ENCODE measurements at regions not wholly inside any gene's neighbourhood (a gene's known extent, or its start where the extent isn't known, plus 50 kb on each side); places are given as distances from the start of the nearest gene placed in this dataset.

DNA sequence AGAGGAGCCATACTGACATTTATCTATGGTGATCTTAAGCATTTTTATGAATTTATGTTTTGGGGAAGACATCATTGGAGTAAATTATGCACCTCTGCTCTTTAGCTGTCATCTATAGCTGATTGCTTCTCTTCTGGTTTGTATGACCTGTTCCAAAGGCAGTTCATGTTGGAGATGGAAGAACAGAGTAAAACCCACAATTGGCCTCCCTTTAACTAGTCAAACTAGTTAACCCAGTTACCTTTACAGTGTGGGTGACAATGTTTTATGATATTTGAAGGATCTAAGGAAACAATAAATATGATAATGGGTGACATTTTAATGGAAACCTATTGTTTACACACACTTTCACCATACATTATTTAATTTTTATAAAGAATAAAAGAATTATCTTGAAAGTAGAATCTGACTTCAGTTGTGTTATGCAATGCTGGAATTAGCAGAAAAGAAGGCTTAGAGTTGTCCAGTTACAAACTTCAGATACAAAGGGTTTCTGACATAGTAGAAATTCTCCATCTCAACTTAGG lies 263.5 kb downstream of the NFKBIZ start:
- no peak for DNase-seq (ENCODE audit: low spot score)

GRCh38 chr3:102113421-102114041 lies 264.2 kb downstream of the NFKBIZ start:
- DNase-seq (ENCODE audit: low spot score): no peak

GRCh38 chr3:102114264-102114979 lies 265.1 kb downstream of the NFKBIZ start:
- DNase-seq (ENCODE audit: low spot score): no peak

DNA sequence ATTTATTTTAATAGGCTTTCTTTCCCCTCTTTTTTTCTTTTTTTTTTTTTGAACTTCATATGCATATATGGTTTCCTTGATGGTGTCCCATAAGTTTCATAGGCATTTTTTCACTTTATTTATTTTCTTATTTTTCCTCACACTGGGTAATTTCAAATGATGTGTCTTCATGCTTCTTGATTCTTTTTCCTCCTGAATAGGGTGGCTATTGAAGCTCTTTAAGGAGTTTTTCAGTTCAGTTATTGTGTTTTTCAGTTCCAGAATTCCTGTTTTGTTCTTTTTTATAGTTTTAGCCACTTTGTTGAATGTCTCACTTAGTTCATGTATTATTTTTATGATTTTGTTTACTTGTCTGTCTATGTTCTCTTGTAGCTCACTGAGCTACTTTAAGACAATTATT lies 273.2 kb downstream of the NFKBIZ start:
- no peak for DNase-seq (ENCODE audit: low spot score)

DNA sequence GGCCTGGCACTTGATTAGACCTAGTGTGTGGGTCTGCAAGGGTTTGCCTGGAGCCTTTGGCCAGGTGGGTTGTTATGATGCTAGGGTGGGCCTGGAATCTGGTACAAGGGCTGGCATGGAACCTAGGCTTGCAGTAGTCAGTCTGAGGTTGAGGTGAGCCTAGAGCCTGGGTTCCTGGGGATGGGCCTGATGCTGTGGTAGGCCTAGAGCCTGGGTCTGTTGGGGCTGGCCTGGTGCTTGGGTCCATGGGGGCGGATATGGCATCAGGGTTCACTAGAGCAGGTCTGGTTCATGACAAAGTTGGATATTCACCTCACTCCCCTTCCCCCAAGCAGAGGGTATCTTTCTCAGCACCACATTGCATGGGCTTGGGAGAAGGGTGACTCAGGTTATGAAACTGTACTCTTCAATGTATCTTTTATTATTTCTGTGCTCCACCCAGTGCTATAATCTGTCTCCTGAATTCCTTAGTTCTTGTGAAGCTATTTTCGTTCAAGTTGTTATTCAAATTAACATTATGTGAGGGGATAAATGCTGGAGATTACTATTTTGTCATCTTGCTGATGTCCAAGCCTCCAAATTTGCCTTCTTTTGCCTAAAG lies 274.4 kb downstream of the NFKBIZ start:
- no peak for DNase-seq (ENCODE audit: low spot score)

GRCh38 chr3:102124282-102124681 lies 275.0 kb downstream of the NFKBIZ start:
- DNase-seq (ENCODE audit: low spot score): no peak

DNA sequence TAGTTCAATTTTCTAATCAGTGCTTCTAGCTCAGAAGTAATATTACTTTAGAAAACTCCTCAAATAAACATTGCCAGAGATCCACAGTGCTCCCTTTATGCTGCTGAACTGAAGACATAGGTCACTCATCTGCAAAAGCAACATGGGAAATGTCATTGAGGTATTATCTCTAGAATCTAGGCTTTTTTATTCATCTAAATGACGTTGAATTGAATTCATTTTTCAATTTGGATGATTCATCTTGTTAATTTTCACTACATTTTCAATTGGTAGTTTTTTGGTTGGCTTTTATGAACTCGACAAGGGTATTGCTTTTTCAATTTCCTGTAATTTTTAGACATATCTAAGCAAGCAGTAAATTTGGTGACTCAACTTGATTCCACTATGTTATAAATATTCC lies 275.4 kb downstream of the NFKBIZ start:
- DNase-seq (ENCODE audit: low spot score): no peak

- DNase-seq (ENCODE audit: low spot score): no peak
Measured at GRCh38 chr3:102125197-102125993, 276.1 kb downstream of the NFKBIZ start.

DNA sequence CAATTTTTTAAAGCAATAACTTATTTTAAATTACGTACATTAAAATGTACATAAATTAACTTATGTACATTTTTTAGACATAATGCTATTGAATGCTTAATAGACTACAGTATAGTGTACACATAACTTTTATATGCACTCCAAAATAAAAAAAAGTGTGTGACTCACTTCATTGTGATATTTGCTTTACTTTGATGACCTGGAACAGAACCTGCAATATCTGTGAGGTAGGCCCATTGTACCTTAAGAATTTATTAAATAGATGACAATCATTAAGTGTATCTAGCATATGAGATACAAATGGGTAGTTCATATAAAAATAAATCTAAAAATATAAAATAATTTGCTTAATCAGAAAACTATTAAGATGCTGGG lies 276.7 kb downstream of the NFKBIZ start:
- DNase-seq (ENCODE audit: low spot score): no peak

GRCh38 chr3:102129760-102130608 lies 280.7 kb downstream of the NFKBIZ start:
- peak; percentile 65 for DNase-seq (ENCODE audit: low spot score)

DNA sequence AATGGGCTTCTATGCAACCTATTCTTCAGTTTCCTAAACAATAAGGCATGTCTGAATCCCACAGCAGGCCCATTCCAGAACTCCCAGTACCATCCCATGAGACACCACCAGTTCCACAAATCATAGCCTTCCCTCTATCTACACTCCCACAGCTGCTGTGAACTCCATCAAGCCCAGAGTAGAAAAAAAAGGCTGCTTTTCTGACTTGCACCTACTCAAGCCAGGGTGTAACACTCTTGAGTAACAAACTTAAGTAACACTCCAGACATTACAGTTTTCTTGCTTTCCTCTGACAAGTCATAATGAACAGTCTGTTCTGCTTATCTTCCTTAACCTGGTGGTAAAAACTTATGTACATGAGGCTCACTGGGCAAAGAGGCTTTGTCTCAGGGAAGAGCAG lies 283.1 kb downstream of the NFKBIZ start:
- DNase-seq (ENCODE audit: low spot score): no peak

DNA sequence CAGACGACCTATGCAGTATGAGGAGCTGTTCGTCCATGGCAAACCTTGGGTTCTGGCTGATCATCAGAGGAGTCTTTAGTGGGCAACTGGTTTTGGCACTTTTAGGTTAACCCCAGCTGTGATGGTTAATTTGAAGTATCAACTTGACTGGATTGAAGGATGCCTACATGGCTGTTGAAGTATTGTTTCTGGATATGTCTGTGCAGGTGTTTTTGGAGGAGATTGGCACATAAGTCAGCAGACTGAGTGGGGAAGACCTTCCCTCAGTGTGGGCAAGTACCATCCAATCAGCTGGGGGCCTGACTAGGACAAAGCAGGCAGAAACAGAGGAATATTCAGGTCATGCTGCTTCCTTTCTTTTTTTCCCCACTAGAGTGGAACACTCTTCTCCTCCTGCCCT lies 284.1 kb downstream of the NFKBIZ start:
- no peak for DNase-seq (ENCODE audit: low spot score)

- no peak for DNase-seq (ENCODE audit: low spot score)
Measured at GRCh38 chr3:102135316-102135715, 286.0 kb downstream of the NFKBIZ start.

- no peak for DNase-seq (ENCODE audit: low spot score)
Measured at GRCh38 chr3:102136183-102136582, 286.9 kb downstream of the NFKBIZ start.

DNA sequence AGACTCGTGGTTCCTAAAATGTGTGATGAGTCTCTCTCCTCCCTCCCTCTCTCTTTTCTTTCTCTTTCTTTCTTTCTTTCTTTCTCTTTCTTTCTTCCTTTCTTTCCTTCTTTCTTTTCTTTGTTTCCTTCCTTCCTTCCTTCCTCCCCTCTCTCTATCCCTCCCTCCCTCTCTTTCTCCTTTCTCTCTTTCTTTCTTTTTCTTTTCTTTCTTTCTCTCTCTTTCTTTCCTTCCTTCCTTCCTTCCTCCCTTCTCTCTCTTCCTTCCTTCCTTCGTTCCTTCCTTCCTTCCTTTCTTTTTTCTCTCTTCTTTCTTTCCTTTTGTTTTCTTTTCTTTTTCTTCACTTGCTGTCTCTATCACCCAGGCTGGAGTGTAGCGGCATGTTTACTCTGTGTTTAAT lies 290.8 kb downstream of the NFKBIZ start:
- DNase-seq (ENCODE audit: low spot score): no peak

DNA sequence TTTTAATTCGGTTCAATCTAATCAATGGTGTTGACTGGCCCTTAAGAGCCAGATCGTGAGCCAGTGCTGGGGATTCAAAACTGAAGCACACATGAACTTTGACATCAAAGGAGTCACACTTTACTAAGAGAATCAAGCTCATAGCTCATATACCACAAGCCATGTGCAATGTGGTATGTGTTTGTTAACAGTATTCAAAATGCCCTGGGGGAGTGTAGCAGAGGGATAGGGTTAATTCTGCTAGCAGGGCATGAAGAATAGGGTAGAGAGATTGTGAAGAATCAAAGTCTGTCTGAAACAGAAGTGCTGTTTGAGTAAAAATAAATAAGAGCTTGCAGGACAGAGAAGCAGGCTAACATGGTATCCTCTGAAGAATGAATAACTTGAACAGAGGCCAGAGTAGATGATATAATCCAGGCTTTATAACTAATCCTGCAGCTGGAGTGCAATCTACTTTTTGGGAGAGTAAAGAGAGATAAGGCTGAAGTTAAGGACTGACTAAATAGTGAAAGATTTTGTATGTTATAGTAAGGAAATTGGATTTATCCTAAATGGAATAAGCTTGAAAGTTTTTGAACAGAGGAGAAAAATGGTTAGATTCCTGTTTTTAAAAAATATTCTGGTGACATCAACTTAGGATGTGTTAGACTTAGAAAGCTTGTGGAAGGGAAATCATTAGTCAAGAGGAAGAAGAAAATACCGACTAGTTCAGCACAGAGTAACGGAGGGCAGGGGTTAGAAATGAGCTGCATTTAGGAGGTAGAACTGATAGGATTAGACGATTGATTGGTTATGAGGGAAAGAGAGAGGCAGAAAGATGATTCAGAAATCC lies 292.0 kb downstream of the NFKBIZ start:
- DNase-seq (ENCODE audit: low spot score): no peak

- no peak for DNase-seq (ENCODE audit: low spot score)
Measured at GRCh38 chr3:102141928-102142239, 292.6 kb downstream of the NFKBIZ start.

GRCh38 chr3:102142379-102143060 lies 292.3 kb upstream of the ZPLD1 start:
- DNase-seq (ENCODE audit: low spot score): no peak

DNA sequence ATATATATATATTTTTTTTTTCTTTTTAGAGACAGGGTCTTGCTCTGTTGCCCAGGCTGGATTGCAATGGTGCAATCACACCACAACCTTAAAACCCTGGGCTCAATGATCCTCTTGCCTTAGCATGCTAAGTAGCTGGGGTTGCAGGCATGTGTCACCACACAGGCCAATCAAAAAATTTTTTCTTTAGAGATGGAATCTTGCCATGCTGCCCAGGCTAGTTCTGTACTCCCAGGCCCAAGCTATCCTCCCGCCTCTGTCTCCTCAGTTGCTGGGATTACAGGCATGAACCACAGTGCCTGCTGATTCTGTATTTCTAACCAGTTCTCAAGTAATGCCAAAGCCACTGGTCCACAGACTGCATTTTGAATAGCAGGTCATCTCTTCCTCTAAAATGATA lies 291.3 kb upstream of the ZPLD1 start:
- no peak for DNase-seq (ENCODE audit: low spot score)

DNA sequence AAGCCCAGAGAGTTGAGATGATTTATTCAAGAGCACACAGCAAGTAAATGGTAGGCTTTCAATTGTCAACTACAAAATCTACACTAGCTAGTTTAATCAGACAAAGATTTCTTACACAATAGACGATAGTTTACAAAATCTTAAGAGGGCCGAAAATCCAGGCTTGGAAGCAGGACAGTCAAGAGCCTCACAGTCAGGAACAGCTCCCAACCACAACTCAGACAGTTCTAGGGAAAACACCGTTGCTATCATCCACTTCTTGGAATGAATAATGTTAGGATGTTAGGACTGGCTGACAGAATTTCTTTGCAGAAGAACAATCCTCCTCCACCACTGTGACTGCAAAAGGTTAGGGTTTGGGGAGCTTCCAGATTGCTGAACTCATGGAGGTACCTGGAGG lies 290.8 kb upstream of the ZPLD1 start:
- no peak for DNase-seq (ENCODE audit: low spot score)
